ENCODE measurements at regions not wholly inside any gene's neighbourhood (a gene's known extent, or its start where the extent isn't known, plus 50 kb on each side); places are given as distances from the start of the nearest gene placed in this dataset.

DNA sequence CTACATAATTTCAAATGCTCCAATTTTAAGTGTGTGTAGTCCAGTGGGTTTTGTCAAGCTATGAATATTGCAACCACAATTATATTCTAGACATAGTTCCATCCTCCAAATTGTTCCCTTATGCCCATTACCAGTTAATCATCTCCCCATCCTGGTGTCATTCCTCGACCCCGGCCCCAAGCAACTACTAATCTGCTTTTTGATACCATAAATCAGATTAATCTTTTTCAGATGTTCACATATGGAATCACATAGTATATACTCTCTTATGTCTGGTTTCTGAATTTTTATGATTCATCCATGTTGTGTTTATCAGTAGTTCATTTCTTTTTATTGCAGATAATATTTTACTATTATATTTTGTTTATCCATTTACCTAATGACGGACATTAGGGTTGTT is 148.4 kb upstream of the RORB start:
- TF ChIP-seq, protein P1, sequence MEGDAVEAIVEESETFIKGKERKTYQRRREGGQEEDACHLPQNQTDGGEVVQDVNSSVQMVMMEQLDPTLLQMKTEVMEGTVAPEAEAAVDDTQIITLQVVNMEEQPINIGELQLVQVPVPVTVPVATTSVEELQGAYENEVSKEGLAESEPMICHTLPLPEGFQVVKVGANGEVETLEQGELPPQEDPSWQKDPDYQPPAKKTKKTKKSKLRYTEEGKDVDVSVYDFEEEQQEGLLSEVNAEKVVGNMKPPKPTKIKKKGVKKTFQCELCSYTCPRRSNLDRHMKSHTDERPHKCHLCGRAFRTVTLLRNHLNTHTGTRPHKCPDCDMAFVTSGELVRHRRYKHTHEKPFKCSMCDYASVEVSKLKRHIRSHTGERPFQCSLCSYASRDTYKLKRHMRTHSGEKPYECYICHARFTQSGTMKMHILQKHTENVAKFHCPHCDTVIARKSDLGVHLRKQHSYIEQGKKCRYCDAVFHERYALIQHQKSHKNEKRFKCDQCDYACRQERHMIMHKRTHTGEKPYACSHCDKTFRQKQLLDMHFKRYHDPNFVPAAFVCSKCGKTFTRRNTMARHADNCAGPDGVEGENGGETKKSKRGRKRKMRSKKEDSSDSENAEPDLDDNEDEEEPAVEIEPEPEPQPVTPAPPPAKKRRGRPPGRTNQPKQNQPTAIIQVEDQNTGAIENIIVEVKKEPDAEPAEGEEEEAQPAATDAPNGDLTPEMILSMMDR (IDR thresholded peaks at IDR 0.05; ENCODE audit: borderline replicate concordance, extremely low read depth, low read length, poor library complexity, severe bottlenecking): no peak
- no peak for TF ChIP-seq EZH2 (IDR thresholded peaks at IDR 0.05; ENCODE audit: borderline replicate concordance, low read depth, low read length, severe bottlenecking)
